ENCODE measurements at regions not wholly inside any gene's neighbourhood (a gene's known extent, or its start where the extent isn't known, plus 50 kb on each side); places are given as distances from the start of the nearest gene placed in this dataset.

DNA sequence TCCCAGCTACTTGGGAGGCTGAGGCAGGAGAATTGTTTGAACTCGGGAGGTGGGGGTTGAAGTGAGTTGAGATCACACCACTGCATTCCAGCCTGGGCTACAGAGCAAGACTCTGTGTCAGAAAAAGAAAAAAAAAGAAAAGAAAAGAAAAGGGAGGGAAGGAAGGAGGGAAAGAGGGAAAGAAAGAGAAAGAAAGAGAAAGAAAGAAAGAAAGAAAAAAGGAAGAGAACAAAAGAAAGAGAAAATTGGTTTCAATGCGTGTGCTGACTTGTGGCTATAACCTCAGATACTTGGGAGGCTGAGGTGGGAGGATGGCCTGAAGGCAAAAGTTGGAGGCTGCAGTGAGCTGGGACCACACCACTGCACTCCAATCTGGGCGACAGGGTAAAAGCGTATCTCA lies 128.4 kb upstream of the TBX3 start:
- Histone ChIP-seq H3K4ac (replicated peaks; ENCODE audit: insufficient read length, low read depth, low read length) (no peak overlapping the region), H3K79me2 (ENCODE audit: control insufficient read depth in 1 of 2, insufficient read depth in 2 of 2, low read length in 2 of 2) (no peaks in the 10 kb centered on the region), H3K36me3 (ENCODE audit: control insufficient read depth in 2 of 4, insufficient read depth in 4 of 4, low read length in 3 of 4) (no peaks in the 10 kb centered on the region), H2BK5ac (ENCODE audit: low read depth, low read length) (no peak overlapping the region), H2BK12ac (ENCODE audit: low read depth, low read length) (no peak overlapping the region), H2BK15ac (ENCODE audit: low read length) (no peak overlapping the region), H4K20me1 (replicated peaks in 1 of 2; ENCODE audit: control insufficient read depth in 1 of 2, insufficient read depth in 2 of 2, low read length in 2 of 2) (no peaks in the 10 kb centered on the region), H2BK20ac (ENCODE audit: low read length) (no peak overlapping the region), H3K79me1 (ENCODE audit: low read depth, low read length) (no peaks in the 10 kb centered on the region), H3K9ac (replicated peaks in 1 of 4; ENCODE audit: extremely low read depth in 1 of 4, low read depth in 3 of 4, low read length in 3 of 4) (no peak overlapping the region), H3K23ac (ENCODE audit: insufficient read length) (no peak overlapping the region), H2BK120ac (replicated peaks; ENCODE audit: low read depth, low read length) (no peak overlapping the region), H3K56ac (replicated peaks; ENCODE audit: insufficient read length, low read depth, low read length) (no peak overlapping the region), H3K23me2 (ENCODE audit: low read depth, low read length) (no peaks in the 10 kb centered on the region), H3K27me3 (replicated peaks in 1 of 4; ENCODE audit: control insufficient read depth in 3 of 4, extremely low read depth in 1 of 4, insufficient read depth in 3 of 4, low read length in 3 of 4) (no peaks in the 10 kb centered on the region), H3K9me3 (ENCODE audit: insufficient read depth in 2 of 2, low read depth in 1 of 2, low read length in 1 of 2) (no peaks in the 10 kb centered on the region), H3K4me3 (ENCODE audit: extremely low read depth in 1 of 4, insufficient read depth in 2 of 4, low read depth in 3 of 4, low read length in 4 of 4) (no peak overlapping the region), H4K8ac (ENCODE audit: extremely low read depth, insufficient read depth, low read length) (no peak overlapping the region), H3K14ac (ENCODE audit: insufficient read length) (no peak overlapping the region), H3K27ac (ENCODE audit: low read depth, low read length) (no peak overlapping the region), H3K4me2 (ENCODE audit: insufficient read depth in 1 of 2, low read depth in 2 of 2, low read length in 2 of 2) (no peak overlapping the region), H2AFZ (ENCODE audit: low read length) (no peak overlapping the region), H3K18ac (ENCODE audit: extremely low read depth, low read length) (no peak overlapping the region), H4K5ac (ENCODE audit: insufficient read length, low read depth, low read length) (no peak overlapping the region), H2AK5ac (ENCODE audit: low read depth, low read length) (no peak overlapping the region), H3K4me1 (replicated peaks in 1 of 4; ENCODE audit: control insufficient read depth in 3 of 4, insufficient read depth in 4 of 4, low read length in 3 of 4) (peaks cover 0 to 8% (median 3%) of the 10 kb centered on the region in 4 experiments; a peak in 4 of 7 replicates), H4K91ac (replicated peaks; ENCODE audit: insufficient read length, low read length) (no peak overlapping the region)
- DNase-seq (ENCODE audit: low read depth in 1 of 2, low spot score in 2 of 2) (no peak), FAIRE-seq (no peak)
- no peak for TF ChIP-seq CBX8 (IDR thresholded peaks at IDR 0.05; ENCODE audit: borderline replicate concordance, low read depth, low read length)
- no peak for TF ChIP-seq TEAD4 (IDR thresholded peaks at IDR 0.05; ENCODE audit: low read depth, low read length)
- TF ChIP-seq, protein P1, sequence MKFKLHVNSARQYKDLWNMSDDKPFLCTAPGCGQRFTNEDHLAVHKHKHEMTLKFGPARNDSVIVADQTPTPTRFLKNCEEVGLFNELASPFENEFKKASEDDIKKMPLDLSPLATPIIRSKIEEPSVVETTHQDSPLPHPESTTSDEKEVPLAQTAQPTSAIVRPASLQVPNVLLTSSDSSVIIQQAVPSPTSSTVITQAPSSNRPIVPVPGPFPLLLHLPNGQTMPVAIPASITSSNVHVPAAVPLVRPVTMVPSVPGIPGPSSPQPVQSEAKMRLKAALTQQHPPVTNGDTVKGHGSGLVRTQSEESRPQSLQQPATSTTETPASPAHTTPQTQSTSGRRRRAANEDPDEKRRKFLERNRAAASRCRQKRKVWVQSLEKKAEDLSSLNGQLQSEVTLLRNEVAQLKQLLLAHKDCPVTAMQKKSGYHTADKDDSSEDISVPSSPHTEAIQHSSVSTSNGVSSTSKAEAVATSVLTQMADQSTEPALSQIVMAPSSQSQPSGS (IDR thresholded peaks at IDR 0.05; ENCODE audit: low read length): no peak
- no peak for TF ChIP-seq SIRT6 (IDR thresholded peaks at IDR 0.05; ENCODE audit: low read length)
- ChIA-PET CTCF (ENCODE audit: partially characterized antibody) (interaction anchor here (1.0 to 2.0 kb wide), 3 partner anchors 20 to 175 kb away, joined by 3 to 6 read pairs (median 6); no protein-coding TSS in a partner anchor), POLR2A (ENCODE audit: partially characterized antibody) (interaction anchor here (1.6 kb wide), 1 partner anchor 9 kb away, joined by 4 read pairs; no protein-coding TSS in a partner anchor)
- 82% methylated on average over 3 of the region's 4 CpGs; no CpG with 5 or more reads in 1 of the 2 experiments for WGBS, 2 experiments (ENCODE audit: extremely low coverage in 1 of 2, insufficient coverage in 1 of 2, insufficient read length in 1 of 2, insufficient replicate concordance in 2 of 2, low coverage in 1 of 2, low lambda C conversion rate in 2 of 2, missing lambda C conversion rate in 1 of 2)

All from H1 (cell line).